ENCODE measurements at regions not wholly inside any gene's neighbourhood (a gene's known extent, or its start where the extent isn't known, plus 50 kb on each side); places are given as distances from the start of the nearest gene placed in this dataset.

- no peaks in the 10 kb centered on the region for H3K9me3 ChIP-seq (ENCODE audit: insufficient read depth, low read length)
- H3K4me3 ChIP-seq (ENCODE audit: low read length) = no peak overlapping the region
- no peaks in the 10 kb centered on the region for H3K36me3 ChIP-seq (replicated peaks; ENCODE audit: low read depth, low read length)
- H3K79me2 ChIP-seq (ENCODE audit: low read length) = no peaks in the 10 kb centered on the region
- H3K4me1 ChIP-seq (ENCODE audit: low read length) = no peaks in the 10 kb centered on the region
- no peak overlapping the region for H2AFZ ChIP-seq (ENCODE audit: low read depth, low read length)
- H3K27ac ChIP-seq (ENCODE audit: low read length) = no peak overlapping the region
- H3K27me3 ChIP-seq (ENCODE audit: low read depth, low read length) = no peaks in the 10 kb centered on the region
- H4K20me1 ChIP-seq (ENCODE audit: insufficient read depth, low read length) = no peaks in the 10 kb centered on the region
- H3K4me2 ChIP-seq (ENCODE audit: low read length) = no peak overlapping the region
- no peak overlapping the region for H3K9ac ChIP-seq (ENCODE audit: low read length)
- no peak for TF ChIP-seq EZH2phosphoT487 (IDR thresholded peaks at IDR 0.05; ENCODE audit: low read depth)
- TF ChIP-seq, protein P1, sequence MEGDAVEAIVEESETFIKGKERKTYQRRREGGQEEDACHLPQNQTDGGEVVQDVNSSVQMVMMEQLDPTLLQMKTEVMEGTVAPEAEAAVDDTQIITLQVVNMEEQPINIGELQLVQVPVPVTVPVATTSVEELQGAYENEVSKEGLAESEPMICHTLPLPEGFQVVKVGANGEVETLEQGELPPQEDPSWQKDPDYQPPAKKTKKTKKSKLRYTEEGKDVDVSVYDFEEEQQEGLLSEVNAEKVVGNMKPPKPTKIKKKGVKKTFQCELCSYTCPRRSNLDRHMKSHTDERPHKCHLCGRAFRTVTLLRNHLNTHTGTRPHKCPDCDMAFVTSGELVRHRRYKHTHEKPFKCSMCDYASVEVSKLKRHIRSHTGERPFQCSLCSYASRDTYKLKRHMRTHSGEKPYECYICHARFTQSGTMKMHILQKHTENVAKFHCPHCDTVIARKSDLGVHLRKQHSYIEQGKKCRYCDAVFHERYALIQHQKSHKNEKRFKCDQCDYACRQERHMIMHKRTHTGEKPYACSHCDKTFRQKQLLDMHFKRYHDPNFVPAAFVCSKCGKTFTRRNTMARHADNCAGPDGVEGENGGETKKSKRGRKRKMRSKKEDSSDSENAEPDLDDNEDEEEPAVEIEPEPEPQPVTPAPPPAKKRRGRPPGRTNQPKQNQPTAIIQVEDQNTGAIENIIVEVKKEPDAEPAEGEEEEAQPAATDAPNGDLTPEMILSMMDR (IDR thresholded peaks at IDR 0.05; ENCODE audit: low read depth, low read length) = no peak
Measured at GRCh38 chr7:67604461-67605386, 608.1 kb downstream of the TYW1 start.

- Histone ChIP-seq H3K4me3 (ENCODE audit: low read length) (no peak overlapping the region), H3K27ac (ENCODE audit: low read length) (no peak overlapping the region), H3K27me3 (ENCODE audit: low read depth, low read length) (no peaks in the 10 kb centered on the region), H2AFZ (ENCODE audit: low read depth, low read length) (no peak overlapping the region), H4K20me1 (ENCODE audit: insufficient read depth, low read length) (no peaks in the 10 kb centered on the region), H3K79me2 (ENCODE audit: low read length) (no peaks in the 10 kb centered on the region), H3K9ac (ENCODE audit: low read length) (no peak overlapping the region), H3K9me3 (ENCODE audit: insufficient read depth, low read length) (no peaks in the 10 kb centered on the region; the same call in 1 of the 2 replicates), H3K4me2 (ENCODE audit: low read length) (no peak overlapping the region), H3K4me1 (ENCODE audit: low read length) (no peaks in the 10 kb centered on the region), H3K36me3 (replicated peaks; ENCODE audit: low read depth, low read length) (no peaks in the 10 kb centered on the region)
- TF ChIP-seq, protein P1 (IDR thresholded peaks at IDR 0.05; ENCODE audit: low read depth, low read length) = no peak
- no peak for TF ChIP-seq EZH2phosphoT487 (IDR thresholded peaks at IDR 0.05; ENCODE audit: low read depth)
Measured at GRCh38 chr7:67608806-67609205, 612.2 kb downstream of the TYW1 start.

DNA sequence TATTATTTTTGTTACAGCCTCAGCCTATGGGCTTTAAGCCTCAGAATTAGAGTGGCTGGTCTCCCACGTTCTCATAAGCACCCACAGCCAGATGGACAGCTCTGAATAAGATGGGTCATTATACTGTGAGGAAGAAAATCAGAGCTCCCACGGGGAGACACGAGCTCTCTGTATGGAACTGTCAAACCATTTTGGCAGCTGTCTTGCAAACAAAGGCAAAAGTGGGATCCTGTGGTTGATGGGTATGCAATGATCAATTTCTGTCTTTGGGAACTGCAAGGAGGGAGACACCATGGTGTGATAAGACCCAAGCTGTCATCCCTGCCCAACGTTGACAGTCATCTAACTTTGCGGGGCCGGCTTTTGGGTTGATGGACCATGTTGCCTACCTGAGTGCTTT, 614.3 kb downstream of the TYW1 start:
- Histone ChIP-seq H3K4me2 (ENCODE audit: low read length) (no peak overlapping the region), H2AFZ (ENCODE audit: low read depth, low read length) (no peak overlapping the region), H3K9ac (ENCODE audit: low read length) (no peak overlapping the region), H3K27ac (ENCODE audit: low read length) (no peak overlapping the region), H3K36me3 (replicated peaks; ENCODE audit: low read depth, low read length) (no peaks in the 10 kb centered on the region), H3K4me3 (ENCODE audit: low read length) (no peak overlapping the region), H3K9me3 (ENCODE audit: insufficient read depth, low read length) (no peaks in the 10 kb centered on the region; the same call in 1 of the 2 replicates), H4K20me1 (ENCODE audit: insufficient read depth, low read length) (no peaks in the 10 kb centered on the region), H3K79me2 (ENCODE audit: low read length) (no peaks in the 10 kb centered on the region), H3K27me3 (ENCODE audit: low read depth, low read length) (no peaks in the 10 kb centered on the region), H3K4me1 (ENCODE audit: low read length) (no peaks in the 10 kb centered on the region)
- TF ChIP-seq, protein P1 (IDR thresholded peaks at IDR 0.05; ENCODE audit: low read depth, low read length) = no peak
- TF ChIP-seq EZH2phosphoT487 (IDR thresholded peaks at IDR 0.05; ENCODE audit: low read depth) = no peak

DNA sequence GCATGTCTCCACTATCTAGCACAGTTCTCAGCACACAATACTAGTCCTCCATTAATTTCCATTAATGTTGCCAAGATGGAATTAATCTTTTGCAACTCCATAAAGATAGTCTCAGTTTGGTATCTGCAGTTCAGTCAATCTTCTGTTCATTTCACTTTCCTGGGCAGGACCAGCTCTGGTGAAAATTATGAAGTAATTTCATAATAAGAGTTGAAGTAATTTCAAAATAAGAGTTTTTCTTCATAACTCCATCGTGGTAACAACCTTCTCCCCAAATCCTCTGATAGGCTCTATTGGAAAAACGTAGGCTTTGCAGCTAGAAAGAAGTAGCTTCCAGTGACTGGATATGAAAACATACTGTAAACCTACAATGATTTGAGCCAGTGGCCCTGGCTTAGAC, 618.2 kb downstream of the TYW1 start:
- Histone ChIP-seq H3K36me3 (replicated peaks; ENCODE audit: low read depth, low read length) (no peaks in the 10 kb centered on the region), H3K27me3 (ENCODE audit: low read depth, low read length) (no peaks in the 10 kb centered on the region), H3K9ac (ENCODE audit: low read length) (no peak overlapping the region), H3K4me2 (ENCODE audit: low read length) (no peak overlapping the region), H3K27ac (ENCODE audit: low read length) (no peak overlapping the region), H3K79me2 (ENCODE audit: low read length) (no peaks in the 10 kb centered on the region), H3K4me1 (ENCODE audit: low read length) (no peaks in the 10 kb centered on the region), H2AFZ (ENCODE audit: low read depth, low read length) (no peak overlapping the region), H3K9me3 (ENCODE audit: insufficient read depth, low read length) (no peaks in the 10 kb centered on the region; the same call in 1 of the 2 replicates), H3K4me3 (ENCODE audit: low read length) (no peak overlapping the region), H4K20me1 (ENCODE audit: insufficient read depth, low read length) (no peaks in the 10 kb centered on the region)
- TF ChIP-seq EZH2phosphoT487 (IDR thresholded peaks at IDR 0.05; ENCODE audit: low read depth) = no peak
- TF ChIP-seq, protein P1 (IDR thresholded peaks at IDR 0.05; ENCODE audit: low read depth, low read length) = no peak

Data from OCI-LY3 (cell line).